Ramos (cell line): ENCODE measurements at regions not wholly inside any gene's neighbourhood (a gene's known extent, or its start where the extent isn't known, plus 50 kb on each side); places are given as distances from the start of the nearest gene placed in this dataset.

ENCODE experiments used
- in situ Hi-C: fragments of 300-500 bp; cut with MboI; formaldehyde crosslinking; loops from one replicate; pipeline ENCODE4 v1.14.3; 2022; ENCODE audit warnings: low sequenced_read_pairs; ENCODE audit not compliant: unreplicated experiment

GRCh38 chr13:68257111-68257842, 1027.1 kb upstream of the PCDH9 start:
- in situ Hi-C loops: no loop called here

- in situ Hi-C loops: no loop called here
Measured at GRCh38 chr13:68254151-68254550, 1024.0 kb upstream of the PCDH9 start.

DNA sequence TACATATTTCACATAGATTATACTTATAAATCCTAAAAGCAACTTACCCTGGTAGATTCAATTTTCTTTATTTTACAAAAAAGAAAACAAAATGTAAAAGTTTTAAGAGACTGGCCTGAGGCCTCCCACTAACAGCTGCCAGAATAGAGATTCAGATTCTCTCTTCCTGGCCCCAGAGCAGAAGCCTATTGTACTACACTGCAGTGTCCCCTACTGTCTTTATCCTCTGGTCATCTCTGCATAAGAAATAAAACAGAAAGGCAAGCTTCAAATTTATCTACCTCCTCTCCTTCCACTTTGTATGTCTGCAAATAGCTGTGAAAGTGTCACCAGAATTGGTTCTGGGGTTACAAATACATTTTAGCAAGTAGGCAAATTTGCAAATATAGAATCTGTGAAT, 1004.1 kb upstream of the PCDH9 start:
- in situ Hi-C loops: no loop called here

DNA sequence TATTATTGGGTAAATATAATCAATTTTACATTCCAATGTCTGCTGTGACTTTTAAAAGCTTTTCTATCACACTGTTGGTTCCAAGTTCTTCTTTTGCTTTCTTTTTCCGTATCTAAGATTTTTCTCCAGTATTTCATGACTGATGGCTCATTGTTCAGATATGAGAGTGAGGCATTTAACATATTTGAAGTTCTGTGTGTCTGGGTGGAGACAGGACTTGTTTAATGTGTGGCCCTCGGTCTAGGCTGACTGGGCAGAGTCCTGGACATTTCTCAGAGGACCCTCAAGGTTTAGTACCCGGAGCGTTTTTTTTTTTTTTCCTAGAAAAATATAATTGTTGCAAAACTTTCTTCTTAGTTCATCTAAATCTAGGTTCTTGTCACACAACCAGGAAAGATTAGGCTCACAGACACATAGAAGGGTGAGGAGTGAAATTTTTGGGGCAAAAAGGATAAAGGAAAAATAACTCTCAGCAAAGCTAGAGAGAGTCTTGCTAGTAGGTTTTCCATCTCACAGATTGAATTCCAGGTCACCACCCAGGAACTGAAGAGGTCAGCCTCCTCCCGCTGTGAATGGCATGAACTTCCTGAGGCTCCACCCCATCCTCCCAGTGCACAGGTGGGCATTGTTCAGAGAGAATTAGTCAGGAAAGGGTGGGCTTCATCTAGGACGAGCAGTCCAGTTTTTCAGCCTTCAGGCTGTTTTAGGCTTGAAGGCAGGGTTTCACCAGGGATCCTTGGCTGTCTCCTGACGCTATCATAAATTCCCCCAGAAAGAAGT, 1002.4 kb upstream of the PCDH9 start:
- in situ Hi-C loops: no loop called here

GRCh38 chr13:68214691-68215415, 984.7 kb upstream of the PCDH9 start:
- in situ Hi-C loops: no loop called here

DNA sequence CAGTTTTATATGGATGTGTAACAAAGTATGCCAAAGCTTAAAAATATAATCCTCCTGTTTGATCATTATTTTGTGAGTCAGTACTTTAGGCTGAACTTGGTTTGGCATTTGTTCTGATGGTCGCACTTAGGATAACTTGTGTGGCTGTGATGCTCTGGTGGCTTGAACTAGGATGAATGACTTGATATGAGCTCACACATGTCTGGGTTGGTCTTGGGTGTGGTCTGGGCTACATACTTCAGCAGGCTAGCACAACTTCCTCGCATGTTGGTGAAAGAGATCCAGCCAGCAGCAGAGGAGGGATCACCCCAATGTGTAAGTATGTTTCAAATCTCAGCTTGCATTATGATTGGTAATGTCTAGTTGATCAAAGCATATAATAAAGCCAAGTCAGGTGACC, 969.1 kb upstream of the PCDH9 start:
- in situ Hi-C loops: no loop called here

DNA sequence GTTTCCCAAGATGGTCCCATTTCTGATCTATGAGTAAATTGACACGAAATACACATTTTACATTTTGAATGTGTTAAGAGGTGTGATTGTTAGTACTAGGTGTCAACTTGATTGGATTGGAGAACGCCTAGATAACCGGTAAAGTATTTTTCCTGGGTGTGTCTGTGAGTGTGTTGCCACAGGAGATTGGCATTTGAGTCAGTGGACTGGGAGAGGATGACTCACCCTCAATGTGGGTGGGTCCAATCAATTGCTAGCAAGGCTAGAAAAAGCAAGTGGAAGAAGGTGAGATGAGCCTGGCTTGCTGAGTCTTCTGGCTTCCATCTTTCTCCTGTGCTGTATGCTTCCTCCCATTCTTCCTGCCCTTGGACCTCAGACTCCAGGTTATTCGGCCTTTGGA, 960.7 kb upstream of the PCDH9 start:
- in situ Hi-C loops: no loop called here

DNA sequence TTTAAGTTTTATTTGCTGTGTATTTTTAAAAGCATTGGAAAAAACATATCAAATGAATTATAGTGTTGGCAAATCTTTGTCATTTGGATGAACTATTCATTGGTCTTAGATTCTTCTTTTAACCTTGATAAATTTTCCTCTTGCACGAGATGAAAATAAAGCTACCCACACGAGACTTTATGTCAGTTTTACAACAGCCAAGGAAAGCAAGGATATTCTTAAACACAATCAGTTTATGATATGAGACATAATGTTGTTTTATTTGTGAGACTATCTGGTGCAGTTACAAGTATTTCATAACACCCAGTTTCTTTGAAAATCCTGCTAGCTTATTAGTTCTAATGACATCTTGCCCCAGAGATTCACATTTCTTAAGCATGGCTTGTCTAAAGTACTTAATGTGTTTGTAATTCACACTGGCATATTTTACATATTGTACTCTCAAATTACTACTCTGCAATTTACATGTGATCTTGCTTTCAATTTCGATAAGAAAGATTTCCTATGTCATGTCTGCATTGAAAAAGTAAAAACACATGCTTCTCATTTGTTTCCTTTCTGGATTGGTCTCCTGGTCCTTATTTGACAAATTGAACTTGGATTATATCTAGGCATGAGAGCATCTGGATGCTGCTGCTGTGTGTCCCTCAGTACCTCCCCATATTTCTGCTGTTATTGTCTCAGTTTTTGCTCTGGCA, 955.5 kb upstream of the PCDH9 start:
- in situ Hi-C loops: no loop called here

GRCh38 chr13:68176475-68176874, 946.3 kb upstream of the PCDH9 start:
- in situ Hi-C loops: no loop called here

DNA sequence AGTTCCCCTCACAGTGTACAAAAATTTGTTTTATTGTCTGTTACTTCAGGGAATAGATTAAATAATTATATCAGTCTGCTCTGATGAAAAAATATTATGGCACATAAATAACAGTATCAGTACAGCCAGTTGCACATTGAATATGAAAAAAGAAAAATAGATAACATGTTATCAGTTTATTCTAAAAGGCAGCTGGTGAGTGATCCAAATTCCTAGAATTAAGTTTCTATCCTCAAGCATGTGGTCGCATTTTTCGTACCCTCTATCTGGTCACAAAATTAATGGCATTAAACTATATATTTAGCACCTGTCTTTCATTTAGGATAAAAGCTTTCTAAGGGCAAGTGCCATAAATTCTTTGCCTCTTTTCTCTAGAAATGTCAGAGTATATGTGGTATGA, 944.8 kb upstream of the PCDH9 start:
- in situ Hi-C loops: no loop called here

DNA sequence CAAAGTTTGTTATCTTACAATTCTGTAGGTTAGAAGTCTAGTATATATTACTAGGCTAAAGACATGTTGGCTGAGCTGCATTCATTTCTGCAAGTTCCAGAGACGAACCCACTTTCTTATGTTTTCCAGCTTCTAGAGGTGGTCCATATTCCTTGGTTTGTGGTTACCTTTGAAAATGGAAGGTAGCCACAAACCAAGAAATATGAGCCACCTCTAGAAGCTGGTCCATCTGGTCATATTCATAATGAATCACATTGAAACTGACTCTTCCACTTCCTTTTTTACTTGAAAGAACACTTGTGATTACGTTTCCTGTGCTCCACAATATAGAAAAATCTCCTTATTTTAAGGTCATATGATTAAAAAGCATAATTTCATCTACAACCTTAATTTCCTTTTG, 943.0 kb upstream of the PCDH9 start:
- in situ Hi-C loops: no loop called here

- in situ Hi-C loops: no loop called here
Measured at GRCh38 chr13:68170961-68171360, 940.8 kb upstream of the PCDH9 start.

DNA sequence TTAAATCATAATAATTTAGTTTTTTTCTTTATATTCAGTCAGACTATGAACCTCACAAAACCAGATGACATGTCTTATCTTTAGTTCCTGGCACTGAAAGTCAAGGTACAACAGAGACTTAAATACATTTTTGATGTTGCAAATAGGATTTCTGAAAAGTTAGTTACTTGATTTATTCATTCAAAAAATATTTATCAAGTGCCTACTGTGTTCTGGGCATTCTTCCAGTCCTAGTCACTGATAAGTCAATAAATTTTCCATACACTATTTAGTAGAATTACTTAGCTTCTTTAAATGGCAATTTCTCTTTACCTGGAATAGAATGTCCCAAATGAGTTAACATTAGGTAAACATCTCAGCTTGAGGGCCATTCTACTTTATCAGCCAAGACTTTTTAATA, 938.3 kb upstream of the PCDH9 start:
- in situ Hi-C loops: no loop called here

- in situ Hi-C loops: no loop called here
Measured at GRCh38 chr13:68160466-68160865, 930.3 kb upstream of the PCDH9 start.

- in situ Hi-C loops: no loop called here
Measured at GRCh38 chr13:68152414-68152813, 922.3 kb upstream of the PCDH9 start.

- in situ Hi-C loops: no loop called here
Measured at GRCh38 chr13:68145852-68146251, 915.7 kb upstream of the PCDH9 start.

GRCh38 chr13:68128297-68128915, 898.3 kb upstream of the PCDH9 start:
- in situ Hi-C loops: no loop called here

DNA sequence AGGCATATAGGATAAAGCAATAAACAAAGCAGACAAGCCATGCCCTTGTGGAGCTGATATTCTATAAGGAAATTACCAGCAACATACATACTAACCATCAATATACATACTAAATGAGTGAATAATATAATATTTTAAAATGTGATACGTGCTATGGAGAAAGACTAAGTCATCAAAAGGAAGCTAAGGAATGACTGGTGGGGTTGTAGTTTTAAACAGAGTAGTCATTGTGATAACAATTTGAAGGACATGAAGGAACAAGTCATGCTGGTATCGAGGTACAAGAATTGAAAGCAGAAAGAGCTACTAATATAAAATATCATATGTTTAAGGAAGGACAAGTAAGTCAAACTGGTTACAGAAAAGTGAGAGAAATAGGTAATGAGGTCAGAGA, 894.9 kb upstream of the PCDH9 start:
- in situ Hi-C loops: no loop called here

DNA sequence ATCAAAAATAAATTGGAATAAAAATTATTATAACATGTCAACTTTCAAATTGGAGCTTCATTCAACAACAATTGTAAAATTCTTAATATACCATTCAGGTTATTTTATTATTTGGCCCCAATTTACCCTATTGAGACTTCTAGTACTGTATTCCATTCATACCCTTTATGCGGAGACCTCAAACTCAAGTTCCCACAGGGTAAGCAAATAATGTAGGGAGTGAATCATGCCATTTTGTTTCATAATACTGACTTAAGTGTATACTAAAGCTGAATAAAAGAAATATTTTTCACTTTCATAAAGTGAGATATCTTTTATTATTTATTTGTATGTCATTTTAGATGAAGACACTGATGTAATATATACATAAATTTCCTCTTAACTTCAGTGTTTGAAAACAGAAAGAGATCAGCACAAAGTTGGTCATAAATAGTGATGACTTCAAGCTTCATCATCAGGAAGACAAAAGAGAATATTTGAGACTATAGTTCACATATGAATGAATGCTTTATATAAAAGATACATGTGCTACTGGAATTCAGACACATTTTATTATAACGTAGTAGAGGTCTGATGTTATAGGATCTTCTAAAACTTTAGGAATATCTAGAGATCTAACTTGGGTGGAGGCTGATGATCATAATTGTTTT, 894.4 kb upstream of the PCDH9 start:
- in situ Hi-C loops: no loop called here
